OCI-M1 (cell line): ENCODE measurements at regions not wholly inside any gene's neighbourhood (a gene's known extent, or its start where the extent isn't known, plus 50 kb on each side); places are given as distances from the start of the nearest gene placed in this dataset.

Experiments used
- DNase-seq: peaks from one replicate; lab custom pipeline; 2025; lab: John Stamatoyannopoulos, UW

DNA sequence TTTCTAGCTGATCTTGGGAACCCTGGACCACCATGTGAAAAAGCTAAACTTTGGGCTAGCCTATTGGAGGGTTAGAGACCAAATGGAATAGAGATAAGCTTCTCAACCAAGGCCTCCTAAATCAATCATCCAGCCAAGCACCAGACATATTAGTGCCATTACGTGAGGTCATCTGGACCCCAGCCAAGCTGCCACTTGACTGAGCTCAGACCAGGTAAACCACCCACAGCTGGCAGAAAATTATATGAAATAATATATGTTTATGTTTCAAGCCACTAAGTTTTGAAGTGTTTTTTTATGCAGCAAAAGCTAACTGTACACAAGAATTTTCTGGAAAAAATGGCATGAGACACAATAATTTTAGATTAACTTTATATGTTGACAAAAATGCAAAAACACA lies 82.6 kb upstream of the PCGF5 start:
- no peak for DNase-seq

DNA sequence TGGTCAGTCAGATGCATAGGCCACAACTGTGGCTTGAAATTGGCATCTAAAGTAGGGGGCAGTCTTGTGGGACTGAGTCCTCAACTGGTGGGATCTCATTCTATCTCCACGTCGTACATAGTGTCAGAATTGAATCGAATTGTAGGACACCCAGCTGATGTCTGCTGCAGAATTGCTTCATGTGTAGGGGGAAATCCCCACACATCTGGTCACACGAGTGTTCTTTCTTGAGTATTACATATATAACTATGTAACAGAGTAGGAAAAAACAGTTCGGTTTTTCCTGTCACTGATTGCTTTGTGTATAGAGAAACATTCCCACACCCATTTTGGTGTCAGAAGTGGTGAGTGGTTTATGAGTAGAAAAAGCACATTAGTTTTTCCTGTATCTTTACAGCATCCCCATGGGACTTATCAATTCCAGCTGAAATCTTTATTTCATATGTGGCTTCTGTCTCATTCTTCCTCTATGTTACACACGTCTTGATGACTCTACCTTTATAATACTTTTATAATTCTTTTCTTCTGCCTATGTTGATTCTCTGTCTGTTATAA lies 79.4 kb upstream of the PCGF5 start:
- DNase-seq, result no peak

DNA sequence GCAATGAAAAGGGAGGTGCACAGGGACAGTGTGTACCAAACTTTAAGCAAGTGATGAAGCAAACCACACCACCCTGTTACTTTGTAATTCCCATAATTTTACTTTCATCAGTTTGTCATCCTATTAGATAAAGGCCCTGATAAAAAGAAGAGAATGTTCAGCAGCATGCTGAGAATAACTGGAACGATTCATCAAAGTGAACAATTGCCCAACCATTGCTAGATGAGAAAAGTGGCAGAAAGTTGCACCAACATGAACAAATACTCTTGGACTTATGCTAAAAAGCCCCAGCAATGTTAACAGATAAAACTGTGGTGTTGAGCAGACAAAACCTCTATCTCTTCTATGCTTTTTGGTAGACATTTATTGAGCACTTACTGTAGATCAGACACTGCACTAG lies 75.5 kb upstream of the PCGF5 start:
- DNase-seq, result no peak

GRCh38 chr10:91146146-91146545 lies 74.3 kb upstream of the PCGF5 start:
- DNase-seq, result no peak

- DNase-seq, result no peak
These were observed 70.9 kb upstream of the PCGF5 start for GRCh38 chr10:91149550-91149949.

GRCh38 chr10:91150631-91151030 lies 69.8 kb upstream of the PCGF5 start:
- DNase-seq, result peak; percentile 86

GRCh38 chr10:91153508-91153907 lies 67.0 kb upstream of the PCGF5 start:
- no peak for DNase-seq

DNA sequence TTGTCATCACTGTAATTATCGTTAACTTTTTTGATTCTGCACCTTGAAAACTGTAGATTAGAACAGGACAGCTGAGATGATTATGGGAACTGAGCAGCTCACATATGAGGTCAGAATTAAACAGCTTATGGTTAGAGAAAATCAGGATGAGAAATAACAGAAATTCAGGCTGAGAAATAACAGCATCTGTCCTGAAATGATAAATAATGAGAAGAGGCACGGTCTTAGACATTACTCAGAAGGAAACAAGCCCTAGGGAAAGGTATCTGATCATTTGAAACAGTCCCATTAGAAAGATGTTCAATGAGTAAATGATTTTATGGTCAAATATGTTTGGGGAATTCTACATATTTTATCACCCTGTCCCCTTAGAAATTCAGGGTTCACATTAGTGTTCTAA lies 65.6 kb upstream of the PCGF5 start:
- DNase-seq, result no peak

GRCh38 chr10:91156196-91156595 lies 64.3 kb upstream of the PCGF5 start:
- DNase-seq, result no peak

DNA sequence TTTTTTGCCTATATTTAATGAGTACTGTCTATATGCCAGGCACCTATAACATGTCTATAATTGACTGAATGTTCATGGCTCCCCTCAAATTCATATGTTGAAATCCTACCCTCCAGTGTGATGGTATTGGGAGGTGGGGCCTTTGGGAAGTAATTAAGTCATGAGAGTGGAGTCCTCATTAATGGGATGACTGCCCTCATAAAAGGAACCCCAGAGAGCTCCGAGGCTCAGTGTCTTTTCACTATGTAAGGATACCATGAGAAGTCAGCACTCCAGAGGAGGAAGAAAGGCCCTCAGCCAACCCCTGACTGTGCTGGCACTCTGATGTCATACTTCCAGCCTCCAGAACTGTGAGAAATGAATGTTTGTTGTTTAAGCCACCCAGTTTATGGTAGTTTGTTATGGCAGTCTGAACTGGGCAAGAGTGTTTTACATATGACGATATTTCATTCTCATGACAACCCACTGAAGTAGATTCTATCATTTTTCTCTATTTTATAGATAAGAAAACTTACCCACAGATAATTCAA lies 61.1 kb upstream of the PCGF5 start:
- DNase-seq, result no peak

GRCh38 chr10:91162050-91162494 lies 58.4 kb upstream of the PCGF5 start:
- no peak for DNase-seq

DNA sequence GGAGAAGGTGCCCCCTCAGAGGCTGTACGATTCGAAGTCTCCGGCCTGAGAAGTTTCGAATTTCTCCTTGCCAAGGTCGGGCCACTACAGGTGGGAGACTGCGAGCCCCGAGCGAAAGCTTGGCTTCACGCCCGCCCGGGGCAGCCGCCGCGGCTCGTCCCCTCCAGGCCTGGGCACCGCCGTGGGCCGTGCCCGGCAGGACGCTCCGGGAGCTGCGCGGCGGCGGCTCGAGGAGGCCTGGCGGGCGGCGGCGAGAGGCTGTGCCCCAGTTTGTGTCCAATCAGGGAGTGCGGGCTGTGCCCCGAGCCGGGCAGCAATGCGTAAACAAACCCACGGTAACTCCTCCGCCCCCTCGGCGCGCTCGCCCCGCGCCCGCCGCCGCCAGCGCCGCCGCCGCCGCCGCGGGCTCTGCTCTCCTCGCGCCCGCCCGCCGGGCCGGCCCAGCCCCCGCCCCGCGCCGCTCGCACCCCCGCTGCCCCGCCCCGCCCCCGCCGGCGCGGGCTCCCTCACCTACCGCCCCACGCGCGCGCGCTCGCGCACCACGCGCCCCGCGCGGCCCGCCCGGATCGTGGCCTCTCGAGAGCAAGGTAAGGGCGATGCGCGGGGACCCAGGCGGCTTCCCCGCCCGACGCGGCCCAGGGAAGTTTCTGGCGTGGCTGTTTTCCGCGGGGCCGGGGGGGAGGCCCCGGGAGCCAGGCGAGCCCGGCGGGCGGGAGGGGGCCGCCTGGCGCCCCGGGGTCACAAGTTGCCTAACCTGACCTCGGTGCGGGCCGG lies 57.8 kb upstream of the PCGF5 start:
- DNase-seq, result no peak

DNA sequence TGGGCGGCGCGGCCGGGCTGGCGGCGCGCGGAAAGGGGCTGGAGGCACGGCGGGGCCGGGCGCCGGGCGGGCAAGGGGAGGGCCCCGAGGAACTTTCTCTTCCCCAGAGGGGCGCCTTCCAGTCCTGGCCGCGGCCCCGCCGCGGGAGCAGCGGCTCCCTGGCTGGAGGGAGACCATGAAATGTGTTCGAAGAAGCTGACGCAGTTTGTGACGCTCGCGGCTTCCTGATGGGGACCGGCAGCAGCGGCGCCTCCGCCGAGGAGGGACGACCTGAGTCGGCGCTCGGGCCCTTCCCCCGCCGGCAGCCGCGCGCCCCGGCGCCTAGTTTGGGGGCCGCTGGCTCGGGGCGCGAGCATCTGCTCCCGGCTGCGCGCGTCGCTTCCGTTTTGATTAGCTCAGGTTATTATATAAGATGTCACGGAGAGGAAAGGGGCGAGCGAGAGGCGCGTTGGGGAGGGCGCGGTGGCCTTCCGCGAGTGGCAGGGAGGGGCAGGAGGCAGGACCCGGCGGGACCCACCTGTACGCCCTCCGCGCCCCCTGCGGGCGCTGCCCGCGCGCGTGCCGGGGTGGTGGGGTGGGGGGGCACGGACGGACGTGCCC lies 57.1 kb upstream of the PCGF5 start:
- peak; percentile 37 for DNase-seq

- no peak for DNase-seq
These were observed 56.5 kb upstream of the PCGF5 start for GRCh38 chr10:91163869-91164474.

GRCh38 chr10:91164520-91165065 lies 55.9 kb upstream of the PCGF5 start:
- DNase-seq, result no peak

- no peak for DNase-seq
These were observed 53.1 kb upstream of the PCGF5 start for GRCh38 chr10:91167406-91167805.

DNA sequence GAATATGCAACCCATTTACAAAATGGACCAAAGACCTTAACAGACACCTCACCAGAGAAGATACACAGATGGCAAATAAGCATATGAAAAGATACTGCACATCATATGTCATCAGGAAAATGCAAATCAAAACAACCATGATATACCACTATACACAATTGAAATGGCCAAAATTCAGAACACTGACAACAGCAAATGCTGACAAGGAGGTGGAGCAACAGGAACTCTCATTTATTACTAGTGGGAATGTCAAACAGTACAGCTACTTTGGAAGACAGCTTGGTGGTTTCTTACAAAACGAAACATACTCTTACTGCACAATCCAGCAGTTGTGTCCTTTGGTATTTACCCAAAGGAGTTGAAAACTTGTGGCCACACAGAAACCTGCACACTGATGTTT lies 50.0 kb upstream of the PCGF5 start:
- DNase-seq, result no peak
